NCI-H2029 treated with DMSO at 0.1 percent for 48 hours (cell line): ENCODE measurements at regions not wholly inside any gene's neighbourhood (a gene's known extent, or its start where the extent isn't known, plus 50 kb on each side); places are given as distances from the start of the nearest gene placed in this dataset.
"Not testable (repeated sequence)": the region's sequence is repeated elsewhere in the genome, so short reads cannot be mapped to it uniquely, and the experiment has no call there.

ENCODE experiments used
- DNase-seq: peaks from one replicate; lab custom pipeline; 2025; lab: John Stamatoyannopoulos, UW

- no peak for DNase-seq
Measured at GRCh38 chr4:13900780-13901179, 273.3 kb upstream of the BOD1L1 start.

GRCh38 chr4:13902146-13902545, 274.6 kb upstream of the BOD1L1 start:
- no peak for DNase-seq

GRCh38 chr4:13903061-13903460, 275.5 kb upstream of the BOD1L1 start:
- DNase-seq: no peak

GRCh38 chr4:13903901-13904300, 276.4 kb upstream of the BOD1L1 start:
- no peak for DNase-seq

GRCh38 chr4:13905543-13905942, 278.0 kb upstream of the BOD1L1 start:
- no peak for DNase-seq

- DNase-seq: no peak
Measured at GRCh38 chr4:13906727-13907126, 279.2 kb upstream of the BOD1L1 start.

- DNase-seq: no peak
Measured at GRCh38 chr4:13907255-13907751, 279.8 kb upstream of the BOD1L1 start.

- no peak for DNase-seq
Measured at GRCh38 chr4:13908455-13908854, 280.9 kb upstream of the BOD1L1 start.

- DNase-seq: no peak
Measured at GRCh38 chr4:13910556-13910955, 283.0 kb upstream of the BOD1L1 start.

- no peak for DNase-seq
Measured at GRCh38 chr4:13911256-13911655, 283.7 kb upstream of the BOD1L1 start.

GRCh38 chr4:13912436-13912925, 285.0 kb upstream of the BOD1L1 start:
- DNase-seq: no peak

- DNase-seq: no peak
Measured at GRCh38 chr4:13912966-13913365, 285.4 kb upstream of the BOD1L1 start.

- DNase-seq: no peak
Measured at GRCh38 chr4:13917015-13917414, 289.5 kb upstream of the BOD1L1 start.

- no peak for DNase-seq
Measured at GRCh38 chr4:13918110-13918509, 290.6 kb upstream of the BOD1L1 start.

- no peak for DNase-seq
Measured at GRCh38 chr4:13918991-13919441, 291.5 kb upstream of the BOD1L1 start.

GRCh38 chr4:13920111-13920875, 292.8 kb upstream of the BOD1L1 start:
- DNase-seq: no peak

- no peak for DNase-seq
Measured at GRCh38 chr4:13920901-13921300, 293.4 kb upstream of the BOD1L1 start.

GRCh38 chr4:13921805-13922204, 294.3 kb upstream of the BOD1L1 start:
- DNase-seq: no peak

GRCh38 chr4:13922459-13922858, 294.9 kb upstream of the BOD1L1 start:
- no peak for DNase-seq

- no peak for DNase-seq
Measured at GRCh38 chr4:13922873-13923645, 295.5 kb upstream of the BOD1L1 start.

GRCh38 chr4:13924900-13925299, 297.4 kb upstream of the BOD1L1 start:
- not testable (repeated sequence) for DNase-seq

GRCh38 chr4:13928214-13928613, 300.7 kb upstream of the BOD1L1 start:
- DNase-seq: no peak

GRCh38 chr4:13930155-13930554, 302.6 kb upstream of the BOD1L1 start:
- no peak for DNase-seq
